NCI-H446 treated with DMSO at 0.1 percent for 48 hours (cell line): ENCODE measurements at regions not wholly inside any gene's neighbourhood (a gene's known extent, or its start where the extent isn't known, plus 50 kb on each side); places are given as distances from the start of the nearest gene placed in this dataset.
"Not testable (repeated sequence)": the region's sequence is repeated elsewhere in the genome, so short reads cannot be mapped to it uniquely, and the experiment has no call there.

Source experiments
- DNase-seq: peaks from one replicate; lab custom pipeline; 2025; lab: John Stamatoyannopoulos, UW

GRCh38 chr19:28595722-28596480 is 617.0 kb downstream of the UQCRFS1 start:
- no peak for DNase-seq

- no peak for DNase-seq
Observed at GRCh38 chr19:28594737-28595136, 618.2 kb downstream of the UQCRFS1 start.

GRCh38 chr19:28589991-28590411 is 623.0 kb downstream of the UQCRFS1 start:
- not testable (repeated sequence) for DNase-seq

GRCh38 chr19:28586474-28586873 is 626.5 kb downstream of the UQCRFS1 start:
- no peak for DNase-seq

- DNase-seq, result no peak
Observed at GRCh38 chr19:28585796-28586195, 627.2 kb downstream of the UQCRFS1 start.

- DNase-seq, result no peak
Observed at GRCh38 chr19:28583713-28584112, 629.2 kb downstream of the UQCRFS1 start.

- no peak for DNase-seq
Observed at GRCh38 chr19:28583242-28583641, 629.7 kb downstream of the UQCRFS1 start.

- no peak for DNase-seq
Observed at GRCh38 chr19:28582796-28583195, 630.2 kb downstream of the UQCRFS1 start.

- DNase-seq, result no peak
Observed at GRCh38 chr19:28582344-28582743, 630.6 kb downstream of the UQCRFS1 start.

GRCh38 chr19:28581468-28581770 is 631.5 kb downstream of the UQCRFS1 start:
- no peak for DNase-seq

- DNase-seq, result no peak
Observed at GRCh38 chr19:28578786-28579505, 634.0 kb downstream of the UQCRFS1 start.

- DNase-seq, result no peak
Observed at GRCh38 chr19:28578208-28578607, 634.7 kb downstream of the UQCRFS1 start.

GRCh38 chr19:28577666-28578065 is 635.3 kb downstream of the UQCRFS1 start:
- DNase-seq, result no peak

GRCh38 chr19:28577233-28577632 is 635.7 kb downstream of the UQCRFS1 start:
- DNase-seq, result no peak

- no peak for DNase-seq
Observed at GRCh38 chr19:28575816-28576215, 637.1 kb downstream of the UQCRFS1 start.

GRCh38 chr19:28575312-28575711 is 637.6 kb downstream of the UQCRFS1 start:
- not testable (repeated sequence) for DNase-seq

GRCh38 chr19:28574212-28574611 is 638.7 kb downstream of the UQCRFS1 start:
- DNase-seq, result no peak

- no peak for DNase-seq
Observed at GRCh38 chr19:28569132-28570131, 643.5 kb downstream of the UQCRFS1 start.

- no peak for DNase-seq
Observed at GRCh38 chr19:28567834-28568233, 645.1 kb downstream of the UQCRFS1 start.

GRCh38 chr19:28563964-28564921 is 648.7 kb downstream of the UQCRFS1 start:
- no peak for DNase-seq

- no peak for DNase-seq
Observed at GRCh38 chr19:28560786-28561185, 652.2 kb downstream of the UQCRFS1 start.
